Epidermal melanocyte (primary cell): ENCODE measurements at regions not wholly inside any gene's neighbourhood (a gene's known extent, or its start where the extent isn't known, plus 50 kb on each side); places are given as distances from the start of the nearest gene placed in this dataset.

Experiments used
- DNase-seq: peaks from one replicate; pipeline ENCODE4 v3.0.0; 2011; ENCODE audit warnings: low spot score; ENCODE audit not compliant: insufficient read length

DNA sequence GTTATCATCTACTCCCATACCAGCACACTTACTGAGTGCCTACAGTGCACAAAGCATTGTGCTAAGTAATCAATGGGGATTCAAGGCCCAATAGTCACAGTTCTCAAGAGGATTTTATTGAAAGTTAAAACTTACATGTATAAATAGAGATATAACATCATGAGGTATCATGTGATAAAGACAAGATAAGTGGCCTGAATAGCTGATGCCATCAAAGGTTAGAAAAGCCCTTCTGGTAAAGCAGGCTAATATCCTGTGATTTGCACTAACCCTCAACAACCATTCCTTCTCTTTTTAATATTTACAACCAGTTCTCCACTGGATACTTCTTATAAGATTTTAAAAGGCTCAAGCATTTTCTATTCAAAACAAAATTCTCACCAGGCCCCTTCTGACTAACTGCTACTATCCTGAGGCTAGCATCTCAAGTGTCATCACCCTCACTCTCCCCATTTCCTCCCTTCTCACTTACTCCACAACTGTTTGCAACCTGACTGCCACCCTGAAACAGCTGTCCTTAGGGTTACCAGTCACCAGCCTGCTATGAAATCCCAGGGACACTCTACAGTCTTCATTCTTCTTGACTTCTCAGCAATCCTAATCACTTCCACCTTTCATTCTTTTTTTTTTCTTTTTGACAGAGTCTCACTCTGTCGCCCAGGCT is 377.9 kb downstream of the ENC1 start:
- DNase-seq: no peak

DNA sequence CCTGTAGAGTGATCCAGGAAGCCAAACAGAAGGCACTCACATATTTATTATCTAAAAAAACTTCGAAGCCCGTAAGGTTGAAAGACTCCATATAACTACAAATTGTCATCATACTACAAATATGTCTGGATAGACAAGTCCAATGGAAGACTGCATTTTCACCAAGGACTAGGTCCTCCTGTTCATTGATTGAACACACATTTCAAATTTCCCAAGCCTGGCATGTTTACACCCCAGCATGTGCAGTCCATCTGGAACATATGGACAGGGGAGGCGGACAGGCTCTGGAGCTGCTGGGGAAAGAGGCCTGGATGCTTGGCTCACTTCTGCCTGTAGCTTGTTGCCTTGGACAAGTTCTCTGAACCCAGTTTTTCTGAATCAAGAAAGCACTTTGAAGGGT is 378.7 kb downstream of the ENC1 start:
- peak; percentile 32 for DNase-seq

DNA sequence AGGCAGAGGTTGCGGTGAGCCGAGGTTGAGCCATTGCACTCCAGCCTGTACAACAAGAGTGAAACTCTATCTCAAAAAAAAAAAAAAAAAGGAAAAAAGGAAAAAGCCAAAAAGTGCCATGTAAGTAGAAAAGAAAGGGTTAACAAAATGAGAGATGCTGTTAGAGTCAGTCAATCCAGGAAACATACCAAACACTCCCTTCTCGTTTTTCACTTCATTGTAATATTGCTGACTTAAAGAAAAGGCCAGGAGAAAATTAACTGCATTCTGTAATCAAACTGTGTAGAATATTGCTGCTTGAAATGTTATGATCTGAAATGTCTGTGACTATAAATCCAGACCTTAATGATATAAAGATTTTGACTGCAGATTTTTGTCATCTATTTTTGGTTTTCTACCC is 379.1 kb downstream of the ENC1 start:
- DNase-seq: no peak

DNA sequence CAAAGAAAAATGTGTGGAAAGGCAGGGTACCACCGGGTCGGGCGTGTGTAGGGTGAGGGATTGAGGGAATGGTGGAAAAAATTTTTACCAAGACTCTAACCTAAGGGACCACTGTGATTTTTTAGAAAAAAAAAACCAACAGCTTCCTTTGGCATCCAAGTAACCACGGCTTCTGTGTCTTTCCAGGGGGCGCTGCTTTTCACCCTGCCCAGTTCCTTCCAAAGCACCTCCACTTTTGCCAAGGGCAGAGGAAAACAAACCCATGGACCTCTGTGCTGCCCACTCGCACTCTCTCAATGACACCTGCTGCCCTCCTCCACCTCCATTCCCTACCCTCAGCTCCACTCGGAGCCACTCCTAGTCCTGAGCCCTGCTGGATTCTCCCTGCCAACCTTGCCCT is 381.0 kb downstream of the ENC1 start:
- DNase-seq: no peak

DNA sequence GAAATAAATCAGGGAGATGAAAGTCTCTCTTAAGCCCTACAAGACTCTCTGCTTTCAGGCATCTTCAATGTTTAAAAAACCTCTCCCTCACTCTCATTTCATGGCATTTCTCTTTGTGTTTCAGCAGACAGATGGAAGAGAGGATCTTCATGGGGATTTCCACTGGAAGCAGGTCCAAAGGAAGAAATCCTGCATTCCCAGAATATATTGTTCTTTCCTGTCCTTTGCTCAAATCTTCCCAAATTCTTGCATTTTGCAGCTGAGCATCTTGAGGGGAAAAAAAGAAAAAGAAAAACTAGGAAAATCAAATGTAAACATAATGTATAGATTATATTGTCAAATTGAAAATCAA is 382.2 kb downstream of the ENC1 start:
- DNase-seq: no peak

DNA sequence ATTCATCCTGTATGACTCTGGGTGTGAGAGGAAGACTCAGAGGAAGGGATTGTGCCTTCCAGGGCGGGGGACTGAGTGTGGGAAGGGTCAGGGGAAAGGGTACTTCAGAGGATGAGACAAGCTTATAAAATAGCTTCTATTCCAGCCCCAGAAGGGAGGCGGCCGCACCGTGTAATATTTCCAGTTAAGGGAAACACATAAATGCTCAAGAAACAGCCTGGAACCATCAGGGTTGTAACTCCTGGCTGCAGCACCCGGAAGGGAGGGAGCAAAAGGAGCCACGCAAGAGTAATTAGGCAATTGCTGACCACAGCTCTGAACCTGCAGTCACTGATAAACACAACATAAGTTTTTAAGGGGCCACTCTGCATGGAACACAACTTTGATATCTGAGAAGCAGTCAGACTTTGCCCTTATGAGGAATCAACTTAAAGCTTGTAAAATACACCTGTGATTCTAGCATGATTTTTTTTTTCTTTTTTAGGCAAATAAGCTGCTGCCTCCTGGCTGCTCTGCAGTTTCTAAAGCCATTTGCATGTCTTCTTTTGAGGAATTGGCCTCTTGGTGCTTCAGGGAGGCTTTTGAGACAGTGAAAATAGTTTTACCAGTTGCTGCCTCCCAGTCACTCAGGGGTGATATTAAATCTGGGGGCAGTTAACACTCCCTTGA is 382.7 kb downstream of the ENC1 start:
- DNase-seq: no peak

DNA sequence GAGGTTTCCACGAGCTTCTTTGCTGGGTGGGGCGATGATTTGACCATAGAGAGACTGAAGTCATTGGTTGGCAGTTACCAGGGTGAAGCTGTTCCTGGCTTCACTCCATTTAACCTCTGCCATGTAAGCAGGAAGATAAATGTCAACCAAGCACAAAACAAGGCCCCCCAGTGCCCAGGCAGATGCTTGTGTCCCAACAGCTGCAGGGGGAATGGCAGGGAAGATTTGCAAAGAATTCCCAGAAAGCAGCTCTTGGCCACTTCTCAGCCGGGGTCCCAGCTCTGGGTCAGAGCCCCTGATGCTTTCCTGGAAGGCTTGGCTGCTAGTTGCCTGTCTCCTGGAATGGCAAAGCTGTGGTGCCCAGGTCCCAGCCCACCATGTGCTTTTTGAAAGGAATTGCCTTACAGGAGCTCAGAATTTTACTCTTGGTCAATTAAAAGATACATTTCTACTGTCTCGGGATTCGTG is 383.4 kb downstream of the ENC1 start:
- DNase-seq: no peak

DNA sequence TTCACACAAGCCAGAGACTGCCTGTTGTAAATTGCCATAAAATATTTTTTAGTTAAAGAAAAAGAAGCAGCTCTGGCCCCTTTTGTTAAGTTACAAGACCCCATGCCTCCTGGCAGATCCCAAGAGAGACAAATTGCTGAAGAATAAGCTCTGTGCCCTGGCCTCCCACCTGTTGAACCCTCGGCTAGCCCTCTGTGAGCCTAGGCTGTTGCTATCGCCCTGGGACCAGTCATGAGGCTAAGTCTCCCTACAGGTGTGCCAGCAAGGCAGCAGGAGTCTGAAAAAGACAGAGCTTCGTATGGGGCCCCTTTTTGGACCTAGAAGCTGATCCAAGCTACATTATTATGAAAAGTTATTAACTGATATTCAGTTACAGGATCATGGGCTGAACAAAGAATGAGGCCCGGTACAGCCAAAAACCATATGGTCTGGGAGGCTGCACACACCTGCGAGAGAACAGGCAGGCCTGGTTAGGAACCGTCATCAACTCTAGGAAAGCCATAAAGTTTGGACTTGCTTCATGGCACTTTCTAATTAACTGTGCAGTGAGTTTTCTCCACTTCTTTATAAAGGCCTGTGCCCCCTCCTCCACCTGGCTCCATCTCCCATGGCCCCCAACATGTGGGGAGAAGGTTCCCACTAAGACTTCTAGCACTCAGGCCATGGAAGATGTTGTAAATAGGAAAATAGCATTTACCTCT is 384.7 kb downstream of the ENC1 start:
- DNase-seq: no peak

DNA sequence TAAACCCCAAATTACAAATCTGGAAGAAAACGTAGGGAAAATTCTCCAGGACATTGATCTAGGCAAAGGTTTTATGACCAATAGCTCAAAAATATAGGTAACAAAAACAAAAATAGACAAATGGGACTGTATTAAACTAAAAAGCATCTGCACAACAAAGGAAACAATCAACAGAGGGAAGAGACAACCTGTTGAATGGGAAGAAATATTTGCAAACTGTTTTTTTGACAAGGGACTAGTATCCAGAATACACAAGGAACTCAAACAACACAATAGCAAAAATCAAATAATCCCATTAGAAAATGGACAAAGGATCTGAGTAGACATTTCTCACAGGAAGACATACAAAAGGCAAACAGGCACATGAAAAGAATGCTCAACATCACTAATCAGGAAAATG is 386.3 kb downstream of the ENC1 start:
- no peak for DNase-seq

DNA sequence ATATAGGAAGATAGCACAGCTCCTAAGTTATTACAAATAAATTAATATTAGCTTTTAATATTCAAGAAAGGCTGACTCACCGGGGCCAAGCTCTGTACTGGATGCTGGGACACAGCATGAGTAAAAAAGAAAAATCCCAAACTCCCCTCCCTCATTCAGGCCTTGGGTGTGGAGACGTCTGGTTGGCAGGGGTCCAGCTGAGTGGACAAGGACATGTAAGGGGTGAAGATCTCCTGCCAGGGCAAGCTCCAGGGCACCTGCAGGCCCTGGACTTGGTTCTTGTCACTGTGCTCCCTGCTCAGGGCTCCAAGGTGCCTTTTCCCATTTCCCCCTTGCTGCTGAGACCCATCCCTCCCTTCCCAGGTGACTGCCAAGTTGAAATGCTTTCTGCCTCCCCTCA is 388.5 kb downstream of the ENC1 start:
- DNase-seq: no peak

DNA sequence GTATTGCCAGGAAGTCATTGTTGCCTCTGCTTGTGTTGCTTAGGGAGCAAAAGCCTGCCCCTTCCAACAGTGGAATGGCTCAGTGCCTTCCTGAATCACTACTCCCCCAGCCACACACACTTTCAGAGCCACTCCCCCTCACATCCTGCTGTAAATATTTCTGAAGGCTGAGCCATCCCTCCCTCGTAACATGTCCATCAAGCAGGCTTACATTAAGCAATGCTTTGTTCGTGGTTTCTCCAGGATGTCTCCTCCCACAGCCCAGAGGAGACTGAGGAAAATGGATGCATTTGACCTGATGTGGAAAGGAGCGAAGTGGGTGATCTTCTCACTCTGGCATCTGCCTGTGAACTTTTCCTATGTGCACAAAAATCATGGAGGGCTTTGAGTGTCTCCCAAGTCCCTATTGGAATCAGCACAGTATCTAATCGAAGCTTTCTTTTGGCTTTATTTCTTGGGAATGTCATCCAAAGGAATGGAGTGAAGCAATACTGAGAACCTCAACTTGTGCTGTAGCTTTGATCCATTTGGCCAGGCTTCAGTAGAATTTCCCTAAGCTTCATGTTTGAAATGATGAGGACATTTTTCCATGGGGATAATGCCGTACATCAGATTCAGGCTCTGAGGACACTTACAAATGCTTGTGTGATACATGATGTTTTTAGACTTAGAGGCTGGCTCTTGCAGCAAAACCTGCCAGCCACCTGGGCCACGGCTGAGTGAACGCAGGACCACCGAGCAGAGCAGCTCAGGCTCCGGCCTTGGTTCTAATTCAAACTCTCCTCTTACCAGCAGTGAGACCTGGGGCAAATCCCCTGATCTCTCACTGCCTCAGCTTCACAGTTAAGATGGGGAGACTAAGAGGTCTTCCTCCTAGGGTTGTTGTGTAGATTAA is 389.1 kb downstream of the ENC1 start:
- peak; percentile 32 for DNase-seq

DNA sequence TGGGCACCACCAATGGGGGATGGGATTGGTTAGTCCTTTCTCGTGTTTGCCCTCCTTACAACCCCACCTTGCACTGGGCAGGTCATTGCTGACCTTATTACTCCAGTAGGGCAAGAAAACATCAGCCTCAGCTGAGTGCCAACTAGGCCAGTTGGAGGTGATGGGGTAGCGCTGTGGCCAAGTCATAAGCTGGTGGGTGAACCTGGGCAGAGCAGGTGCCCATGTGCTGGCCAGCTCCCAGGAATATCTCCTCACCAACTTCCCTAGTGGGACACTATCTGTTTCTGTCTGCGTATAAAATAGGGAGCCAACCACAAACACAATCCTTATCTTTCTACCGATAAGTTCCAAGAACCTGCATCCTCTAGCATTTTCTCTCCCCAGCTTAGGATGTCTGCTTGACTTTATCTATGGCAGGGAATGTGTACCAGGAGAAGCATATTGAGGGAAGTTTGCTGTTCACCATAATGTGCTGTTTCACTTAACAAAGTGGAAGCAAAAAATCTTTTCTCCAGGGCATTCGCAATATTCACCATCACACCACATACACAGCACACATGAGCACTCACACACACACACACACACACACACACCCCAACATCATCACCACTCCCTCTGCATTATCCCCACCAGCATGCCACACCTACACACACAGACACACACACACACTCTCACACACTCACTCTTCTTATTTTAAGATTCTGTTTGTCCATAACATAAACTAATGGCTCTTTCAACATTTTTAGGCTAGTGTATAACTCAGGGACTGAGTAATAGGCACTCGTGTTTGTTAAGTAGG is 390.0 kb downstream of the ENC1 start:
- no peak for DNase-seq

DNA sequence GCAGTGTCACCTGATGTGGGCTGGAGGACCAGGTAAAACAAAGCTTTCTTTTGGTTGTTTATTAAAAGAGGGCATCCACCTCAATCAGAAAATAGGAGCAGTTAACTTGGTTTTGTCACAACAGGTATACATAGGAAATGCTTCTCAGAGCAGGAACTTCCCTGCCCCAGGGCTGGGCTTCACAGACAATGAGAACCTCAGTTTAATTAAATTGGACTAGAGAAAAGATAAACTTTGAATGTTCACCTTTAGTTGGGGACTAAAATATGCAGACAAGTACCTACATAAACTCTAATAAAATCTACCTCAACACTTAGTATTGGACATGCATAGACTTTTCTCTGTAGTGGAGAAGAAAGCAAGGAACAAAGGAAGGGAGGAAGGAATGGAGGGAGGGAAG is 392.0 kb downstream of the ENC1 start:
- DNase-seq: no peak

DNA sequence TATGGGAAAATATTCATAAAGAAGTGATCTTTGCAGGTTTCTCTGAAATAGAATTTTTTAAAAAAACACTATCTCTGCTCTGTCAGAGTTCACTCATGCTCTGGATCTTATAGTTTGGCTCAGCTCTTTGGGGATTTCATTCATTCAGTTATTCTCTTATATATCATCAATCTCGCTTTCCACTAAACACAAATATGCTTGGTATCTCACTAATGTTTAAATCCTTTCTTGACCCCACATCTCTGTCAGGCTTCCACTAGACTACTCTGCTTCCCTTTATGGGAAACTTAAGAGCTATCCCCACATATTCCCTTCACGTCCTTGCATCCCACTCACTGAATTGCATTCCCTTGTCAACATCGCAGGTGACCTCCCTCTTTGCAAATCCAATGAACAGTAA is 396.1 kb downstream of the ENC1 start:
- DNase-seq: no peak

DNA sequence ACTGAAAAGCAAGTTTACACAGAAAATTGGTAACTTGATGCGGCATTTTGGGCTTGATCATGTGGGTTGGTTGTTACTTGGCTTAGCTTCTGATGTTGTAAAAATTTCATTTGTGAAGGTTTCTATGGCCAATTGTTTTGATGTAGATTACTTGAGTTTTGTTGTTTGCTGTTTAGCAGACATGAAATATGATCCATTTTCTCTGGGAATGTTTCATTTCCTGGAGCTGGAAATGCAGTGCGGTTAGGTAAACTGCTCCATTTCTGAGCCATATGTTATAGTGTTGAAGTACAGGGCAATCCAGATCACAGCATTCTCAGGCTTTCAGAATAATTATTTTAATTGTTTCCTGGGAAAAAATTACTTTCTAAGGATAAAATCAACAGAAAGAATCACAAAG is 396.9 kb downstream of the ENC1 start:
- no peak for DNase-seq

DNA sequence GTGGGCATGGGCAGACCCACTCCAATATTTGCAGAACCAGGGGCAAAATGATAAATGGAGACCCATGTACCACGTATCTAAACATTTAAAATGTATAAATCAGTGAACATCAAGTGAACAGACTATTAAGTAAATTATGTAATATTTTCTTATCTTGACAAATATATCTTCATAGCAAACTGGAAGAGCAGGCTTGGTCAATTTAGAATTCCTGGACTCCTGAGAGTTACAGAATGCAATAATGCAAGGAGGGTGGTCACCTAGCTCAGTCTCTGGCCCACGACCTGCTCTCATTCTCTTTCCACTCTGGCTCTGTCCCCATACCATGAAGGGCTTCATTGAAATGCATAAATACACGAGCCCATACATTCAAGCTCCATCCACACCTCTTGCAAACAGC is 398.0 kb downstream of the ENC1 start:
- DNase-seq: no peak

DNA sequence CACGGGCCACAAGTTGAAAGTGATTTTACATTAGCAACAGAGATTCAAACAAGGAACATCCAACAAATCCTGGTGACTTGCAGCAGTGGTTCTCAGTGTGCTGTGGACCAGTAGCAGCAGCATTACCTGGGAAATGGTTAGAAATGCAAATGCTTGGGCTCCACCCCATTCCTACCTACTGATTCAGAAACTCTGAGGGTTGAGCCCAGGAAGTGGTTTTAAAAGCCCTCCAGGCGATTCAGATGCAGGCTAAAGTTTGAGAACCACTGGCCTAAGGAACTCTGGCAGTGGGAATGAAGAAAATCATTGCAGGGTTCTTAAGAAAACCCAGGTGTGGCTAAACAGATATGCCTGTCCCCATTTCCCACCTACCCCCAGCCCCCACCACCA is 398.8 kb downstream of the ENC1 start:
- DNase-seq: no peak

DNA sequence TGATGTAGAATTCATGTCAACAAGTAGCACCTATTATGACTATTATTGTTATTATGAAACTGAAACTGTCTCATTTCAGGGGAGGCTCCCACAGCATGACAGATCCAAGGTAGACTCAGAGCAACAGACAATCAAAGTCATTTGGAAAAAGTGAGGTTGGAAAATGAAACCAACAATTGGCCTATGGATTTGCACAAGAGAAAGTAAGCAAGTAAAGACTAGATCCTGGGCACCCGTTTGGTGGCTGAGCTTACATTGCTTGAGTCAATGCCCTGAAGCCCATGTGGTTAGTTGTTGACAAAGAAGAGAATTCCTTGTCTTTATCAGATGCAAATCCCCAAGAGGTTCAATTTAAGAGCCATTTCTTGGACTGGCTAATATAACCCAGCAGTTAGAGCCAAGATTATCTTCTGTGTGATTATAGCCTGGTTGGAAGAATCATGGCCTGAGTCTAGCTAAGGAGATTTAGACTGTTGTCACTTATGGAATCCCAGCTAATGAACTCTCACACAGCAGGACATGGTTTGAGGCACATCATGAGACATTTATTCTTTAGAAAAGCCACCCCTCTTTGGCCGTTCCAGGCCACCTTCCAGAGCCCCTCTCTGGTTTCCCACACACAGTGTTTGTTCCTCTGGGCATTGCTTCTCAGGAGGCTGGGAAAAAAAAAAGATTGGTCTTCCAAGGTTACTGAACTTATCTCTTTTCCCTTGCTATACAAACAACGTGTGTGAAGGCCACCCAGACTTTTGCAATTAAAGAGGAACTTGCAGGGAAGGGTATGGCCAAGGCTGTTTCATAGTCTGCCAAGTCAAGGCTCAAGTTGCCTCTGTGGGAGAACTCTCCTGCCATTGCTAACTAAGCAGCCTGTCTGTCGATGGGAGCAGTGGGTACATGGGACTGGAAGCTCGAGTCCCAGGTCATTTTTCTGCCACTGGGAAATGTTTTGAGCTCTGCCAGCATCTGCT is 399.5 kb downstream of the ENC1 start:
- DNase-seq: no peak

DNA sequence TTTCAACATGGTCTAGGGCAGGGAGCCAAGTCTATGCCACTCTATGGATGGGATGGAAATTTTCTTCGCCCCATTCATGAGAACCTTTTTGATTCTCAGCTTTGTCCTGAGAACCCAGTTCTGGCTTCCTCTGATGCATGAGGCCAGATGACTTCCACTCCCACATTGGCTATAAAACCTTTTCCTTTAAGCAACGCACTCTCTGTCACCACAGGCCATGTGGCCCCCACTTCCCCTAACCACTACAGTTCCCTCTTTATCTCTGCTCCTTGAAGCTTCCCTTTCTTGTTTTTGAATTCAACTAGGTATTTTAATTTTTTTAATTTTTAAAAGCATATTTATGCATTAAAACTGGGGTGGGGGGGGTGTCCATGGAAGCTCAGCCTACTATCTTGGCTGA is 401.3 kb downstream of the ENC1 start:
- no peak for DNase-seq
